AG08396 (cell line): ENCODE measurements at regions not wholly inside any gene's neighbourhood (a gene's known extent, or its start where the extent isn't known, plus 50 kb on each side); places are given as distances from the start of the nearest gene placed in this dataset.
"Not testable (repeated sequence)": the region's sequence is repeated elsewhere in the genome, so short reads cannot be mapped to it uniquely, and the experiment has no call there.

Source experiments
- DNase-seq: peaks from one replicate; pipeline ENCODE4 v3.0.0; 2012; ENCODE audit warnings: low spot score, mixed read lengths

GRCh38 chr2:59798687-59799232, 754.7 kb downstream of the BCL11A start:
- DNase-seq = no peak

- no peak for DNase-seq
Measured at GRCh38 chr2:59791004-59791618, 762.3 kb downstream of the BCL11A start.

- DNase-seq = no peak
Measured at GRCh38 chr2:59790186-59791003, 763.1 kb downstream of the BCL11A start.

- no peak for DNase-seq
Measured at GRCh38 chr2:59789523-59789922, 763.9 kb downstream of the BCL11A start.

- DNase-seq = no peak
Measured at GRCh38 chr2:59787095-59787494, 766.4 kb downstream of the BCL11A start.

- DNase-seq = no peak
Measured at GRCh38 chr2:59786684-59787083, 766.8 kb downstream of the BCL11A start.

- no peak for DNase-seq
Measured at GRCh38 chr2:59779571-59779970, 773.9 kb downstream of the BCL11A start.

GRCh38 chr2:59777120-59777519, 776.3 kb downstream of the BCL11A start:
- DNase-seq = no peak

GRCh38 chr2:59776726-59777008, 776.8 kb downstream of the BCL11A start:
- DNase-seq = no peak

- no peak for DNase-seq
Measured at GRCh38 chr2:59774821-59775433, 778.5 kb downstream of the BCL11A start.

- no peak for DNase-seq
Measured at GRCh38 chr2:59770651-59771050, 782.8 kb downstream of the BCL11A start.

- no peak for DNase-seq
Measured at GRCh38 chr2:59761966-59762365, 791.5 kb downstream of the BCL11A start.

- DNase-seq = no peak
Measured at GRCh38 chr2:59756150-59756549, 797.3 kb downstream of the BCL11A start.

- DNase-seq = no peak
Measured at GRCh38 chr2:59754011-59754735, 799.3 kb downstream of the BCL11A start.

- no peak for DNase-seq
Measured at GRCh38 chr2:59752512-59752911, 800.9 kb downstream of the BCL11A start.

GRCh38 chr2:59752071-59752470, 801.4 kb downstream of the BCL11A start:
- DNase-seq = no peak

- not testable (repeated sequence) for DNase-seq
Measured at GRCh38 chr2:59751214-59751613, 802.2 kb downstream of the BCL11A start.

- no peak for DNase-seq
Measured at GRCh38 chr2:59746291-59746690, 807.2 kb downstream of the BCL11A start.

GRCh38 chr2:59745085-59745484, 808.4 kb downstream of the BCL11A start:
- DNase-seq = no peak

GRCh38 chr2:59744436-59744835, 809.0 kb downstream of the BCL11A start:
- no peak for DNase-seq

- no peak for DNase-seq
Measured at GRCh38 chr2:59741840-59742239, 811.6 kb downstream of the BCL11A start.

- DNase-seq = no peak
Measured at GRCh38 chr2:59739166-59739565, 814.3 kb downstream of the BCL11A start.

GRCh38 chr2:59737299-59737698, 816.2 kb downstream of the BCL11A start:
- DNase-seq = no peak
